ENCODE measurements at regions not wholly inside any gene's neighbourhood (a gene's known extent, or its start where the extent isn't known, plus 50 kb on each side); places are given as distances from the start of the nearest gene placed in this dataset.

DNA sequence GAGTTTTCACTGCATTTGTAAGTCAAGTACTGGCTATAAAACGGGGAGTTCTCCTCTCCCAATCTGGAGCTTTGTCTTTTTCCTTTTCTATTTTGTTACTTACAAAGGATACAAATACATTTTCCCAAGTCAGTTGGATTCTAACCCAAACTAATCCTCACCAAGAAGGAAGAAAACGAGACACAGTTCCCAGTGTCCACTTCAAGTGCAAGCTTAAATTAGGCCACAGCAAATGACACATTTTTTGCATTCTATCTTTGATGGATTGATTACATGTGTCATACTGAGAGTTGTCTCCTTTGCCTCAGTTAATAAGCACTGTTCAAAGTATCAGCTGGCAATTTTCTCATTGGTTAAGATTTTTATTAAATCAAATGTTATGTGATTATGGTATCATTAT is 296.7 kb upstream of the ANO5 start:
- FAIRE-seq, result no peak
- ChIA-PET POLR2A (no interaction called here), CTCF (ENCODE audit: low intra/inter-chr PET ratio, low total read pairs) (no interaction called here)
- H3K36me3 ChIP-seq (replicated peaks in 1 of 2; ENCODE audit: control insufficient read depth in 1 of 2, insufficient read depth in 2 of 2, low read length in 2 of 2), result no peaks in the 10 kb centered on the region
- WGBS (ENCODE audit: low lambda C conversion rate), result 5% methylated on average over 2 of the region's 2 CpGs
- no peak for DNase-seq (ENCODE audit: low spot score)
- in situ Hi-C loops (cut with HindIII; ENCODE audit: extremely low pct_ligation_motif_present, low pct_unique_long_range_greater_than_20kb) (no loop called here), intact Hi-C loops (cut with micrococcal nuclease; ENCODE audit: unreplicated experiment) (no loop called here)
- H3K9ac ChIP-seq (ENCODE audit: insufficient read depth, low read depth, low read length), result no peak overlapping the region
- no peak overlapping the region for H3K4me3 ChIP-seq (replicated peaks in 1 of 3; ENCODE audit: insufficient read depth in 1 of 3, low read depth in 2 of 3, low read length in 3 of 3)
- no peak overlapping the region for H2AFZ ChIP-seq (ENCODE audit: low read length)
- BruUV-seq (replicated peaks), result no TSS peak
- H3K4me2 ChIP-seq (ENCODE audit: low read depth, low read length), result no peak overlapping the region
- H3K27ac ChIP-seq (ENCODE audit: extremely low read length, insufficient read depth, low read length), result no peak overlapping the region
- no peaks in the 10 kb centered on the region for H3K9me3 ChIP-seq (ENCODE audit: low read length)
- TF ChIP-seq, protein P1, sequence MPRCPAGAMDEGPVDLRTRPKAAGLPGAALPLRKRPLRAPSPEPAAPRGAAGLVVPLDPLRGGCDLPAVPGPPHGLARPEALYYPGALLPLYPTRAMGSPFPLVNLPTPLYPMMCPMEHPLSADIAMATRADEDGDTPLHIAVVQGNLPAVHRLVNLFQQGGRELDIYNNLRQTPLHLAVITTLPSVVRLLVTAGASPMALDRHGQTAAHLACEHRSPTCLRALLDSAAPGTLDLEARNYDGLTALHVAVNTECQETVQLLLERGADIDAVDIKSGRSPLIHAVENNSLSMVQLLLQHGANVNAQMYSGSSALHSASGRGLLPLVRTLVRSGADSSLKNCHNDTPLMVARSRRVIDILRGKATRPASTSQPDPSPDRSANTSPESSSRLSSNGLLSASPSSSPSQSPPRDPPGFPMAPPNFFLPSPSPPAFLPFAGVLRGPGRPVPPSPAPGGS (CRISPR knock-in tag; IDR thresholded peaks at IDR 0.05), result no peak
- no peak for TF ChIP-seq ZNF343 (CRISPR knock-in tag; IDR thresholded peaks at IDR 0.05)
- no peak for TF ChIP-seq ZNF10 (CRISPR knock-in tag; IDR thresholded peaks at IDR 0.05; ENCODE audit: borderline replicate concordance, low read depth)
- H3K4me1 ChIP-seq (ENCODE audit: insufficient read depth, low read length), result no peaks in the 10 kb centered on the region
- H4K20me1 ChIP-seq (ENCODE audit: insufficient read depth, low read length), result no peaks in the 10 kb centered on the region
- H3K79me2 ChIP-seq (ENCODE audit: insufficient read depth, low read length), result no peaks in the 10 kb centered on the region
- ATAC-seq, result no peak
- H3K27me3 ChIP-seq (ENCODE audit: control insufficient read depth in 1 of 2, insufficient read depth in 2 of 2, low read length in 2 of 2), result no peaks in the 10 kb centered on the region

DNA sequence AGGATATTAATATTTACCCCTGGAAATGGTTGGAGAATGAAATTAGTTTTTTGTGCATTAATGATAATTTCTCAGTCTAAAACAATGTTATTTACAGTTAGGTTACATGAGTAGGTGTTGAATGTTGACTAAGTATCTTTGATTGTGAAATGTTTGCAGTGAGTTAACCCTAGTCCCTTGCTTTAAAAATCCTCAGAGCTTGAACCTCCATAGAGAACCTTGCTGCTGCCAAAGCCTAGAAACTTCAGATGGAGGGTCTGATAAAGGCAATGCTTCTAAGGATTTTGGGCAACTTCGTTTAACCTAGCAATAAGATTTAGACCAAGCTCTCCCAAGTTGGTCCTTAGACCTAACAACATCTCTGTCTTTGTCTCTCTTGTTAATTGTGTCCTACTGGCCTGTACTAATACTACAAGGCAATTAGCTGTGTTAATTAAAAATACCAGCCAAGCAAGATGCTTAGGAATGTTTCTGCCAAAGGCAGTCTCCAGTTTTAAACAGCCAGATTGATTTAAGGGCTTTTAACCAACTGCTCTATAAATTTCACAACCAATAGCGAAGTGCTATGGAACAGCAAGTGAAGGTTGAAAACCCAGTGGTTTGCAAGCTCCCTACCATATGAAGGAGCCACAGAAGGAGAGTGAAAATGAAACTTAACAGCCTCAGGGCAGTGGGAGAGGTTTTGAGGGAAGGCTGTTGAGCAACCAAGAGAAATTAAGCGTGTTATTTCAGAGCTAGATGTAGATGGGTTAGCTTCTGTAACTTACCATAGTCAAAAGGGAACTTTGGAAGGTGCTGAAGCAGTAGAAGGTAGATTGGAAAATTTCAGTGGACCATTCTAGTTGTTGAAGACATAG is 295.9 kb upstream of the ANO5 start:
- no peak for FAIRE-seq

More for the DNA sequence above, 295.9 kb upstream of the ANO5 start:
- Histone ChIP-seq H3K27ac (ENCODE audit: extremely low read length, insufficient read depth, low read length) (no peak overlapping the region), H3K79me2 (ENCODE audit: insufficient read depth, low read length) (no peaks in the 10 kb centered on the region), H3K9me3 (ENCODE audit: low read length) (no peaks in the 10 kb centered on the region), H3K36me3 (replicated peaks in 1 of 2; ENCODE audit: control insufficient read depth in 1 of 2, insufficient read depth in 2 of 2, low read length in 2 of 2) (no peaks in the 10 kb centered on the region), H3K4me1 (ENCODE audit: insufficient read depth, low read length) (no peaks in the 10 kb centered on the region), H2AFZ (ENCODE audit: low read length) (no peak overlapping the region), H3K4me3 (replicated peaks in 1 of 3; ENCODE audit: insufficient read depth in 1 of 3, low read depth in 2 of 3, low read length in 3 of 3) (no peak overlapping the region), H4K20me1 (ENCODE audit: insufficient read depth, low read length) (no peaks in the 10 kb centered on the region), H3K9ac (ENCODE audit: insufficient read depth, low read depth, low read length) (no peak overlapping the region), H3K4me2 (ENCODE audit: low read depth, low read length) (no peak overlapping the region), H3K27me3 (ENCODE audit: control insufficient read depth in 1 of 2, insufficient read depth in 2 of 2, low read length in 2 of 2) (no peaks in the 10 kb centered on the region)
- ChIA-PET CTCF (ENCODE audit: low intra/inter-chr PET ratio, low total read pairs) (no interaction called here), POLR2A (no interaction called here)
- intact Hi-C loops (cut with micrococcal nuclease; ENCODE audit: unreplicated experiment) (no loop called here), in situ Hi-C loops (cut with HindIII; ENCODE audit: extremely low pct_ligation_motif_present, low pct_unique_long_range_greater_than_20kb) (no loop called here)
- TF ChIP-seq SAP130 (CRISPR knock-in tag; IDR thresholded peaks at IDR 0.05; ENCODE audit: low read depth) (no peak), CEBPB (IDR thresholded peaks at IDR 0.05; ENCODE audit: borderline replicate concordance, low read depth, low read length) (0 out of 2 replicates have a peak, but pooled peaks have one; percentile 3)
- no peak for DNase-seq (ENCODE audit: low spot score)
- 0% methylated on average over 3 of the region's 3 CpGs for WGBS (ENCODE audit: low lambda C conversion rate)
- ATAC-seq, result no peak
- no TSS peak for BruUV-seq (replicated peaks)
